ENCODE measurements at regions not wholly inside any gene's neighbourhood (a gene's known extent, or its start where the extent isn't known, plus 50 kb on each side); places are given as distances from the start of the nearest gene placed in this dataset.

GRCh38 chr6:21381331-21381963, 212.1 kb upstream of the SOX4 start:
- no peaks in the 10 kb centered on the region for H3K4me1 Mint-ChIP-seq

More at GRCh38 chr6:21381331-21381963, 212.1 kb upstream of the SOX4 start:
- ATAC-seq (ENCODE audit: low read depth), result no peak
- Histone ChIP-seq H3K4me2 (replicated peaks; ENCODE audit: low read depth, low read length, poor library complexity, severe bottlenecking) (no peak overlapping the region), H3K36me3 (replicated peaks in 1 of 2; ENCODE audit: control extremely low read depth in 1 of 2, control insufficient read depth in 1 of 2, extremely low read depth in 1 of 2, insufficient read depth in 2 of 2, low read length in 1 of 2) (no peaks in the 10 kb centered on the region), H4K20me1 (ENCODE audit: control insufficient read depth, insufficient read depth, low read length, poor library complexity, severe bottlenecking) (no peaks in the 10 kb centered on the region), H2AFZ (ENCODE audit: insufficient read depth, low read depth, low read length, poor library complexity, severe bottlenecking) (no peak overlapping the region), H3K4me1 (ENCODE audit: control insufficient read depth in 2 of 2, insufficient read depth in 2 of 2, low read length in 2 of 2) (no peaks in the 10 kb centered on the region), H3K27me3 (replicated peaks in 1 of 4; ENCODE audit: control extremely low read depth in 1 of 4, control insufficient read depth in 3 of 4, insufficient read depth in 4 of 4, low read length in 3 of 4) (no peaks in the 10 kb centered on the region), H3K27ac (ENCODE audit: low read length in 2 of 2) (no peak overlapping the region), H3K4me3 (ENCODE audit: control extremely low read depth in 1 of 5, extremely low read depth in 1 of 5, insufficient read depth in 1 of 5, low read depth in 2 of 5, low read length in 4 of 5) (no peak overlapping the region), H3K9me3 (ENCODE audit: control extremely low read depth in 1 of 3, control insufficient read depth in 2 of 3, insufficient read depth in 1 of 3, low read length in 2 of 3) (peaks cover 0 to 3% (median 0%) of the 10 kb centered on the region in 3 donors), H3K79me2 (ENCODE audit: control insufficient read depth, insufficient read depth, low read length) (no peaks in the 10 kb centered on the region), H3K9ac (ENCODE audit: low read length) (no peak overlapping the region)
- Mint-ChIP-seq H3K27me3 (no peaks in the 10 kb centered on the region), H3K27ac (no peak overlapping the region), H3K9me3 (ENCODE audit: insufficient read depth) (no peaks in the 10 kb centered on the region), H3K4me3 (no peak overlapping the region)
- no peak for TF ChIP-seq EZH2 (IDR thresholded peaks at IDR 0.05; ENCODE audit: borderline replicate concordance, insufficient read depth, low read depth, low read length, poor library complexity, severe bottlenecking)
- TF ChIP-seq CTCF (IDR thresholded peaks at IDR 0.05), result no peak
- no peak for DNase-seq
- CTCF ChIA-PET, result no interaction called here
- POLR2A ChIA-PET, result no interaction called here
- WGBS (ENCODE audit: insufficient coverage), result 100% methylated on average over 1 of the region's 3 CpGs
- intact Hi-C loops (cut with micrococcal nuclease), result no loop called here

Measured in B cell (primary cell).